Endothelial cell of umbilical vein (primary cell): ENCODE measurements at regions not wholly inside any gene's neighbourhood (a gene's known extent, or its start where the extent isn't known, plus 50 kb on each side); places are given as distances from the start of the nearest gene placed in this dataset.

Experiments
- BruUV-seq: library from RNA; stranded (reverse); fragments of 400-500 nt; replicated peaks from 2 replicates; lab custom pipeline; 2021; lab: Mats Ljungman, UMichigan
- CTCF ChIA-PET: fragments of 300-600, 350-600 bp; sonication (Branson Sonifier 250); formaldehyde crosslinking; loops from one replicate; lab custom pipeline; 2021; ENCODE audit warnings: antibody characterized with exemption, inconsistent platforms; lab: Charles Lee
- POLR2A ChIA-PET: fragments of 300-600, 350-600 bp; sonication (Branson Sonifier 250); formaldehyde crosslinking; loops from one replicate; lab custom pipeline; 2021; ENCODE audit warnings: antibody characterized with exemption, inconsistent platforms; lab: Charles Lee
- DNase-seq: peaks from one replicate; pipeline ENCODE4 v3.0.0-alpha.2; 2011; ENCODE audit warnings: low read depth, low spot score
- FAIRE-seq: peaks from 2 replicates; lab custom pipeline; 2011; peaks lifted over from hg19 to GRCh38; lab: Jason Lieb, UNC
- H2AFZ ChIP-seq: 2 replicates; pipeline ENCODE4 v1.6.0; 2012; ENCODE audit warnings: low read depth, low read length, control low read depth, inconsistent platforms
- H3K27ac ChIP-seq: 2 replicates; pipeline ENCODE4 v1.5.1; 2011; ENCODE audit warnings: low read depth, mild to moderate bottlenecking, control low read depth, low read length, moderate library complexity; ENCODE audit not compliant: insufficient read depth
- H3K27me3 ChIP-seq, 2 experiments: 2 replicates each; pipeline versions ENCODE4 v1.6.0 to v1.6.1; 2011; ENCODE audit warnings: low read length in 2 of 2, mixed read lengths in 1 of 2; ENCODE audit not compliant: control insufficient read depth in 2 of 2, insufficient read depth in 2 of 2
- H3K36me3 ChIP-seq, 2 experiments: 2 replicates in 1 of 2; 3 replicates in 1 of 2; pipeline ENCODE4 v1.5.1; 2011; ENCODE audit warnings: low read length in 2 of 2, mild to moderate bottlenecking in 1 of 2, moderate library complexity in 1 of 2; ENCODE audit not compliant: control insufficient read depth in 2 of 2, insufficient read depth in 2 of 2; ENCODE audit errors: extremely low read depth in 1 of 2
- H3K4me1 ChIP-seq: 3 replicates; pipeline ENCODE4 v1.5.1; 2011; ENCODE audit warnings: mild to moderate bottlenecking, low read length; ENCODE audit not compliant: control insufficient read depth, insufficient read depth; ENCODE audit errors: extremely low read depth
- H3K4me2 ChIP-seq: 2 replicates; pipeline ENCODE4 v1.6.1; 2011; ENCODE audit warnings: low read length, control low read depth, mixed read lengths; ENCODE audit not compliant: insufficient read depth
- H3K4me3 ChIP-seq, 3 experiments: fragments of 200-600 bp in 1 of 3; sonication (generic), shearing (Covaris generic) in 1 of 3; replicated peaks in 1 of 3; 2 replicates each; pipeline ENCODE4 v1.5.1; 2011 to 2016; ENCODE audit warnings: control low read depth in 3 of 3, low read length in 3 of 3, mild to moderate bottlenecking in 2 of 3, inconsistent platforms in 1 of 3, low read depth in 1 of 3, moderate library complexity in 1 of 3; ENCODE audit not compliant: insufficient read depth in 1 of 3
- H3K79me2 ChIP-seq: 2 replicates; pipeline ENCODE4 v1.6.0; 2012; ENCODE audit warnings: low read length, inconsistent platforms; ENCODE audit not compliant: control insufficient read depth, insufficient read depth
- H3K9ac ChIP-seq: replicated peaks from 2 replicates; pipeline ENCODE3; 2011; ENCODE audit warnings: low read length, control low read depth; ENCODE audit not compliant: insufficient read depth; ENCODE audit errors: extremely low read depth
- H3K9me1 ChIP-seq: replicated peaks from 3 replicates; pipeline ENCODE4 v1.6.0; 2011; ENCODE audit warnings: mild to moderate bottlenecking, low read length; ENCODE audit not compliant: control insufficient read depth, insufficient read depth; ENCODE audit errors: extremely low read depth
- H3K9me3 ChIP-seq: replicated peaks from 2 replicates; pipeline ENCODE4 v1.5.1; 2012; ENCODE audit warnings: low read length, inconsistent platforms; ENCODE audit not compliant: control insufficient read depth, insufficient read depth
- H4K20me1 ChIP-seq: replicated peaks from 2 replicates; pipeline ENCODE3; 2011; ENCODE audit warnings: mild to moderate bottlenecking, low read length; ENCODE audit not compliant: control insufficient read depth, insufficient read depth; ENCODE audit errors: extremely low read depth
- CTCF ChIP-seq, 2 donors: IDR thresholded peaks; 1 replicate in 1 of 2; 2 replicates in 1 of 2; pipeline ENCODE4 v1.5.1; 2011; ENCODE audit warnings: low read length in 2 of 2, mild to moderate bottlenecking in 2 of 2, moderate library complexity in 2 of 2, control low read depth in 1 of 2, inconsistent platforms in 1 of 2, low read depth in 1 of 2; ENCODE audit not compliant: insufficient read depth in 1 of 2; ENCODE audit errors: extremely low read depth in 1 of 2
- EZH2 ChIP-seq: IDR thresholded peaks from 2 replicates; pipeline ENCODE4 v1.6.1; 2012; ENCODE audit warnings: borderline replicate concordance, low read depth, mild to moderate bottlenecking, moderate library complexity, low read length, inconsistent platforms; ENCODE audit not compliant: severe bottlenecking
- FOS ChIP-seq: IDR thresholded peaks from 2 replicates; pipeline ENCODE4 v1.6.1; 2011; ENCODE audit warnings: mild to moderate bottlenecking, low read length, moderate library complexity, borderline replicate concordance; ENCODE audit not compliant: insufficient read depth
- GATA2 ChIP-seq: IDR thresholded peaks from 2 replicates; pipeline ENCODE4 v1.7.0; 2011; ENCODE audit warnings: low read depth, mild to moderate bottlenecking, moderate library complexity, mixed read lengths, low read length; ENCODE audit not compliant: insufficient read length, insufficient read depth
- JUN ChIP-seq: IDR thresholded peaks from 2 replicates; pipeline ENCODE4 v1.6.1; 2011; ENCODE audit warnings: borderline replicate concordance, low read depth; ENCODE audit not compliant: insufficient read length, insufficient read depth
- MAX ChIP-seq: IDR thresholded peaks from 2 replicates; pipeline ENCODE4 v1.6.1; 2011; ENCODE audit not compliant: insufficient read depth, insufficient read length
- MYC ChIP-seq: IDR thresholded peaks from one replicate; pipeline ENCODE4 v1.6.1; 2011; ENCODE audit warnings: mild to moderate bottlenecking, low read depth, low read length
- POLR2A ChIP-seq: IDR thresholded peaks from 2 replicates; pipeline ENCODE4 v1.6.1; 2012; ENCODE audit warnings: low read depth, mild to moderate bottlenecking, control low read depth, low read length
- POLR2AphosphoS5 ChIP-seq: IDR thresholded peaks from 2 replicates; pipeline ENCODE4 v1.6.1; 2012; ENCODE audit warnings: low read depth, mild to moderate bottlenecking, control low read depth, low read length, moderate library complexity; ENCODE audit not compliant: insufficient read depth
- dilution Hi-C: fragments of 300-500 bp; cut with MboI; formaldehyde crosslinking; loops from one replicate; pipeline ENCODE4 v1.15.0; 2019; ENCODE audit warnings: low sequenced_read_pairs; ENCODE audit not compliant: extremely low pct_ligation_motif_present
- intact Hi-C: fragments of 100-400 bp; cut with micrococcal nuclease; formaldehyde crosslinking; loops from one replicate; pipeline ENCODE4 v1.10.0; 2022

GRCh38 chr10:28996345-28996744 lies 292.5 kb upstream of the LYZL1 start:
- Histone ChIP-seq H3K9me1 (no peaks in the 10 kb centered on the region), H2AFZ (no peak overlapping the region), H3K36me3 (no peaks in the 10 kb centered on the region), H3K27me3 (peaks cover 3 to 6% of the 10 kb centered on the region in 2 experiments), H3K4me3 (no peak overlapping the region), H3K9me3 (no peaks in the 10 kb centered on the region), H3K27ac (no peak overlapping the region), H4K20me1 (no peaks in the 10 kb centered on the region), H3K9ac (no peak overlapping the region), H3K4me1 (no peaks in the 10 kb centered on the region), H3K4me2 (no peak overlapping the region), H3K79me2 (no peaks in the 10 kb centered on the region)
- TF ChIP-seq CTCF (IDR thresholded peaks at IDR 0.05; ENCODE audit: extremely low read depth in 1 of 2, insufficient read depth in 1 of 2, low read depth in 1 of 2, low read length in 2 of 2) (no peak), FOS (no peak), POLR2AphosphoS5 (no peak)
- ChIA-PET POLR2A (no interaction called here), CTCF (interaction anchor here (1.5 kb wide), 1 partner anchor 332 kb away, joined by 6 read pairs; no protein-coding TSS in a partner anchor)
- FAIRE-seq (no peak), DNase-seq (no peak)
- intact Hi-C loops (no loop called here), dilution Hi-C loops (no loop called here)
- no TSS peak for BruUV-seq

GRCh38 chr10:28996947-28997551 lies 291.8 kb upstream of the LYZL1 start:
- no peak overlapping the region for H3K9ac ChIP-seq
- H3K36me3 ChIP-seq: no peaks in the 10 kb centered on the region
- no peak for FAIRE-seq
- no TSS peak for BruUV-seq
- H3K79me2 ChIP-seq: no peaks in the 10 kb centered on the region
- DNase-seq: no peak
- no peaks in the 10 kb centered on the region for H3K4me1 ChIP-seq
- intact Hi-C loops: no loop called here
- dilution Hi-C loops: no loop called here
- CTCF ChIA-PET: no interaction called here
- POLR2A ChIA-PET: no interaction called here
- no peaks in the 10 kb centered on the region for H4K20me1 ChIP-seq
- TF ChIP-seq POLR2AphosphoS5 (no peak), POLR2A (no peak), JUN (no peak), CTCF (IDR thresholded peaks at IDR 0.05; ENCODE audit: extremely low read depth in 1 of 2, insufficient read depth in 1 of 2, low read depth in 1 of 2, low read length in 2 of 2) (no peak), MAX (no peak), EZH2 (no peak), GATA2 (no peak), FOS (no peak), MYC (no peak)
- no peaks in the 10 kb centered on the region for H3K9me1 ChIP-seq
- H2AFZ ChIP-seq: no peak overlapping the region
- peaks cover 3 to 10% of the 10 kb centered on the region in 2 experiments for H3K27me3 ChIP-seq
- no peak overlapping the region for H3K4me2 ChIP-seq
- no peak overlapping the region for H3K4me3 ChIP-seq
- H3K27ac ChIP-seq: no peak overlapping the region
- no peaks in the 10 kb centered on the region for H3K9me3 ChIP-seq
